PFSK-1 (cell line): ENCODE measurements at regions not wholly inside any gene's neighbourhood (a gene's known extent, or its start where the extent isn't known, plus 50 kb on each side); places are given as distances from the start of the nearest gene placed in this dataset.

Source experiments
- FOXP2 ChIP-seq: optimal IDR thresholded peaks from 2 replicates; pipeline ENCODE3; 2011; ENCODE audit warnings: borderline replicate concordance, control low read depth, inconsistent platforms; ENCODE audit not compliant: insufficient read depth; ENCODE audit errors: extremely low read length, extremely low read depth
- POLR2AphosphoS5 ChIP-seq: IDR thresholded peaks from 2 replicates; pipeline ENCODE4 v1.6.1; 2012; ENCODE audit warnings: low read depth, mild to moderate bottlenecking, control low read depth, low read length, moderate library complexity
- SIN3A ChIP-seq: IDR thresholded peaks from 2 replicates; pipeline ENCODE4 v1.6.1; 2012; ENCODE audit warnings: mild to moderate bottlenecking, low read length, moderate library complexity, borderline replicate concordance; ENCODE audit not compliant: insufficient read depth
- TAF1 ChIP-seq: IDR thresholded peaks from 2 replicates; pipeline ENCODE4 v1.6.1; 2012; ENCODE audit warnings: low read length, control low read depth, borderline replicate concordance; ENCODE audit not compliant: insufficient read depth
- TF ChIP-seq, protein P1 (sequence below), 2 experiments: IDR thresholded peaks; 2 replicates each; pipeline versions ENCODE4 v1.6.1 to v1.8.0; 2011 to 2012; ENCODE audit warnings: low read depth in 2 of 2, low read length in 2 of 2, control low read depth in 1 of 2, inconsistent platforms in 1 of 2, mild to moderate bottlenecking in 1 of 2, moderate library complexity in 1 of 2; ENCODE audit not compliant: insufficient read depth in 1 of 2

DNA sequence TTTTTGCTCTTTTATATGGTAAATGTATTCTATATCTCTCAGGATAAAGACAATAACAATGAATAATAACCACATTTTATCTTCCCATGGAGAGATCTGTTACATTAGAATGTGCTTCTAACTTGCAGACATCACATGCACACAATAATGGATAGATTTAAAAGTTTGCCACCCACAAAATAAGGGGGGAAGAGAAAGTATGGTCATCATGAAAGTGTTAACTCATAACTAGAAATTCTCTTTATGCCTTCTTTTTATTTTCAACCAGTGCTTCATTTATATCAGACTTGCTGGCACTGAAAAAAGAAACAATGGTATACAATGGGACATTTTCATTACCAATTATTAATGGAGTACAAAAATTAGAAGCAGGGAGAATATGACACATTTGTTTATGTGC is 470.0 kb downstream of the FAT4 start:
- no peak for TF ChIP-seq SIN3A
- TF ChIP-seq TAF1: no peak
- TF ChIP-seq, protein P1, sequence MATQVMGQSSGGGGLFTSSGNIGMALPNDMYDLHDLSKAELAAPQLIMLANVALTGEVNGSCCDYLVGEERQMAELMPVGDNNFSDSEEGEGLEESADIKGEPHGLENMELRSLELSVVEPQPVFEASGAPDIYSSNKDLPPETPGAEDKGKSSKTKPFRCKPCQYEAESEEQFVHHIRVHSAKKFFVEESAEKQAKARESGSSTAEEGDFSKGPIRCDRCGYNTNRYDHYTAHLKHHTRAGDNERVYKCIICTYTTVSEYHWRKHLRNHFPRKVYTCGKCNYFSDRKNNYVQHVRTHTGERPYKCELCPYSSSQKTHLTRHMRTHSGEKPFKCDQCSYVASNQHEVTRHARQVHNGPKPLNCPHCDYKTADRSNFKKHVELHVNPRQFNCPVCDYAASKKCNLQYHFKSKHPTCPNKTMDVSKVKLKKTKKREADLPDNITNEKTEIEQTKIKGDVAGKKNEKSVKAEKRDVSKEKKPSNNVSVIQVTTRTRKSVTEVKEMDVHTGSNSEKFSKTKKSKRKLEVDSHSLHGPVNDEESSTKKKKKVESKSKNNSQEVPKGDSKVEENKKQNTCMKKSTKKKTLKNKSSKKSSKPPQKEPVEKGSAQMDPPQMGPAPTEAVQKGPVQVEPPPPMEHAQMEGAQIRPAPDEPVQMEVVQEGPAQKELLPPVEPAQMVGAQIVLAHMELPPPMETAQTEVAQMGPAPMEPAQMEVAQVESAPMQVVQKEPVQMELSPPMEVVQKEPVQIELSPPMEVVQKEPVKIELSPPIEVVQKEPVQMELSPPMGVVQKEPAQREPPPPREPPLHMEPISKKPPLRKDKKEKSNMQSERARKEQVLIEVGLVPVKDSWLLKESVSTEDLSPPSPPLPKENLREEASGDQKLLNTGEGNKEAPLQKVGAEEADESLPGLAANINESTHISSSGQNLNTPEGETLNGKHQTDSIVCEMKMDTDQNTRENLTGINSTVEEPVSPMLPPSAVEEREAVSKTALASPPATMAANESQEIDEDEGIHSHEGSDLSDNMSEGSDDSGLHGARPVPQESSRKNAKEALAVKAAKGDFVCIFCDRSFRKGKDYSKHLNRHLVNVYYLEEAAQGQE (IDR thresholded peaks at IDR 0.05; ENCODE audit: insufficient read depth in 1 of 2, low read depth in 2 of 2, low read length in 2 of 2): no peak
- no peak for TF ChIP-seq FOXP2
- no peak for TF ChIP-seq POLR2AphosphoS5

DNA sequence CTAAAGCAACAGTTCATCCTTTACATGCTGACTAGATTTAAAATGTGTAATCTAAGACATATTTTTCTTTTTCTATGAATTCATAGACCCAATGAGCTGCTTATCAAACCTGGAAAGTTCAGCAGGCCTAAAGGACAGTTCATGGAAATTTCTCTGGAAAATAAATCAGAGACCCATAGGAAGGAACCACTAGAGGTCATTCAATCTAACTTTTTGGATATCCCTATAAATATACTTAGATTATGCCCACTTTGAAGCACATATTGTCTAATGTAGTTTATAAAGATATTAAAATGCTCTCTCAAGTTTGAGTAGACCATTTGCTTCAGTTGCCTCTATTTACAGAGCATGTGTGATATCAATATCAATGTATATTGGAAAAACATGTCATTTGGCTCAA is 473.0 kb downstream of the FAT4 start:
- TF ChIP-seq TAF1 (no peak), POLR2AphosphoS5 (no peak), FOXP2 (no peak), SIN3A (no peak)
- TF ChIP-seq, protein P1 (IDR thresholded peaks at IDR 0.05; ENCODE audit: insufficient read depth in 1 of 2, low read depth in 2 of 2, low read length in 2 of 2): no peak

DNA sequence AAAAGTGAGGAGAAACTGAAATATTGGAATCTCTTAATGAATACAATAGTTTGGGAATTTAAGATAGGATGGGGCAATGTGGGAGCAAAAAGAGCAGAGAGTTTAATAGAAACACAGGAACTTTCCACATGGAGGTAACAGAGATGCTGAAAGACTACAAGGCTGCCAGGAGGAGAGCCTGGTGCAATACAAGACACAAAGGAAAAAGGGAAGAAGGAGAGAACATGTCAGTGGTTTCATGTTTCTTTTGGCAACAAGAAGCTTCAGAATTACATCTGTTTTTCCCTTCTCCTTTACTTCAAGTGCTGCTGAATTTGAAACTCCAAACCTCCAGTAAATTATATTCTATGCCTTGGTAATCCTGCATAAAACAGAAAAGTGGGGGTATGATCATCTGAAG is 474.3 kb downstream of the FAT4 start:
- TF ChIP-seq FOXP2: no peak

- TF ChIP-seq, protein P1 (IDR thresholded peaks at IDR 0.05; ENCODE audit: insufficient read depth in 1 of 2, low read depth in 2 of 2, low read length in 2 of 2): no peak
- TF ChIP-seq SIN3A: no peak
- TF ChIP-seq TAF1: no peak
- TF ChIP-seq POLR2AphosphoS5: no peak
- TF ChIP-seq FOXP2: no peak
Measured at GRCh38 chr4:125791896-125792295, 477.1 kb downstream of the FAT4 start.

DNA sequence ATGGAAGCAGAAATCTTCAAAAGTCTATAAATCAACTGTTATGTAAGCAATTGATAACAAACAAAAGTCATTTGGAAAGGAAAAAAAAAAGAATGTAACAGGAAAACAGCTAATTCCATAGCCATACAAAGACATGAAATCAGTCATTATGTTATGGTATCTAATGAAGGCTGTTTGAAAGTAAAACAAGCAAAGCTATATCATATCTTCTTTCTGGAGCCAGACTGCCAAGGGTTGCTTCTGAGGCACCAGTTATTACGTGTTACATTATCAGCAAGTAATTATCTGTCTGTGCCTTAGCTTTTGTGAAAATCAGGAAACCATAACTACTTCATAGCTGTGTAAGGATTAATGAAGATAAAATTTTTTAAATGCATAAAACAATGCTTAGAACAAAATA is 480.2 kb downstream of the FAT4 start:
- no peak for TF ChIP-seq POLR2AphosphoS5
- TF ChIP-seq FOXP2: no peak
- no peak for TF ChIP-seq SIN3A

GRCh38 chr4:125796138-125796537 is 481.4 kb downstream of the FAT4 start:
- TF ChIP-seq SIN3A (no peak), TAF1 (no peak), FOXP2 (no peak), POLR2AphosphoS5 (no peak)
- TF ChIP-seq, protein P1 (IDR thresholded peaks at IDR 0.05; ENCODE audit: insufficient read depth in 1 of 2, low read depth in 2 of 2, low read length in 2 of 2): no peak
